Kidney (tissue), 13 donors: ENCODE measurements at regions not wholly inside any gene's neighbourhood (a gene's known extent, or its start where the extent isn't known, plus 50 kb on each side); places are given as distances from the start of the nearest gene placed in this dataset.

Experiments used
- DNase-seq, 5 donors: peaks; one replicate each; pipeline ENCODE4 v3.0.0-alpha.2; 2013 to 2020
- FAIRE-seq: peaks from 2 replicates; lab custom pipeline; 2012; peaks lifted over from hg19 to GRCh38; lab: Jason Lieb, UNC
- H3K27ac ChIP-seq, 2 donors: one replicate each; pipeline ENCODE4 v1.7.0; 2013; ENCODE audit warnings: low read depth in 2 of 2, low read length in 2 of 2, inconsistent platforms in 1 of 2
- H3K27me3 ChIP-seq: one replicate; pipeline ENCODE4 v1.7.1; 2013; ENCODE audit warnings: low read length, inconsistent platforms; ENCODE audit not compliant: control insufficient read depth, insufficient read depth
- H3K36me3 ChIP-seq, 3 donors: one replicate each; pipeline versions ENCODE4 v1.7.0 to v1.7.1; 2013; ENCODE audit warnings: low read length in 3 of 3, control low read depth in 1 of 3, inconsistent platforms in 1 of 3; ENCODE audit not compliant: insufficient read depth in 3 of 3, control insufficient read depth in 2 of 3
- H3K4me1 ChIP-seq, 3 donors: one replicate each; pipeline versions ENCODE4 v1.7.0 to v1.7.1; 2013; ENCODE audit warnings: low read length in 3 of 3, inconsistent platforms in 1 of 3, low read depth in 1 of 3; ENCODE audit not compliant: control insufficient read depth in 2 of 3, insufficient read depth in 2 of 3
- H3K4me3 ChIP-seq, 3 donors: one replicate each; pipeline versions ENCODE4 v1.7.0 to v1.8.1; 2013; ENCODE audit warnings: low read length in 3 of 3, control low read depth in 1 of 3, inconsistent platforms in 1 of 3
- H3K9ac ChIP-seq, 3 donors: one replicate each; pipeline versions ENCODE4 v1.7.0 to v1.7.1; 2013; ENCODE audit warnings: low read length in 3 of 3, control low read depth in 1 of 3, inconsistent platforms in 1 of 3
- H3K9me3 ChIP-seq, 3 donors: one replicate each; pipeline versions ENCODE4 v1.7.0 to v1.7.1; 2013; ENCODE audit warnings: low read length in 3 of 3, control low read depth in 1 of 3, inconsistent platforms in 1 of 3; ENCODE audit not compliant: control insufficient read depth in 2 of 3, insufficient read depth in 1 of 3
- intact Hi-C: fragments of 100-400 bp; cut with DNase I; formaldehyde crosslinking; loops from one replicate; pipeline ENCODE4 v1.11.1; 2022
- TF ChIP-seq, protein P1 (sequence below): IDR thresholded peaks from 3 replicates; pipeline ENCODE4 v1.5.1; 2012; ENCODE audit warnings: mild to moderate bottlenecking, moderate library complexity, borderline replicate concordance; ENCODE audit not compliant: insufficient read depth; ENCODE audit errors: extremely low read depth
- donor health status: control.
- donor health status: control.
- donor health status: control.
- donor health status: control.
- donor health status: control.
- donor health status: DM: yes; HTN: yes; CAD: no.
- donor health status: Normal renal cell carcinoma (clear cell type).

DNA sequence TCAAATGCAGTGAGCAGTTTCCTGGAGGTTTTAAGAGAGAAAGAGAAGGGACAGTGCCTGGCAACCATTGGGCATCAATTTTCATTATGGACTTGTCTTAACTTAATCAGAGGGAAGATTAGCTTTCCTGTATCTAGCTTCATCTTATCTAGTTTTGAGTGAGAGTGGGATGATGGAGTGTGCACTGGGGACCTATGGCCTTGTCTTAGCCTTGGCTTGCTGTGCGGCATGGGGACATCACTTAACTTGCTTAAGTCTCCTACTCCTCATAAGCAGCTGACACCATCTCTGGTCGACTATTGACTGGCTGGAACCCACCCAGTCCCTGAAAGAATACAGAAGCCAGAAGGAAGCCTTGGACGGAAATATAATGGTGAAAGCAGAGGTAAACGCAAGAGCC, 344.0 kb downstream of the SOX11 start:
- Histone ChIP-seq H3K4me3 (no peak overlapping the region), H3K9ac (no peak overlapping the region), H3K9me3 (no peaks in the 10 kb centered on the region), H3K4me1 (no peaks in the 10 kb centered on the region), H3K27me3 (no peaks in the 10 kb centered on the region), H3K27ac (no peak overlapping the region), H3K36me3 (no peaks in the 10 kb centered on the region)
- TF ChIP-seq, protein P1, sequence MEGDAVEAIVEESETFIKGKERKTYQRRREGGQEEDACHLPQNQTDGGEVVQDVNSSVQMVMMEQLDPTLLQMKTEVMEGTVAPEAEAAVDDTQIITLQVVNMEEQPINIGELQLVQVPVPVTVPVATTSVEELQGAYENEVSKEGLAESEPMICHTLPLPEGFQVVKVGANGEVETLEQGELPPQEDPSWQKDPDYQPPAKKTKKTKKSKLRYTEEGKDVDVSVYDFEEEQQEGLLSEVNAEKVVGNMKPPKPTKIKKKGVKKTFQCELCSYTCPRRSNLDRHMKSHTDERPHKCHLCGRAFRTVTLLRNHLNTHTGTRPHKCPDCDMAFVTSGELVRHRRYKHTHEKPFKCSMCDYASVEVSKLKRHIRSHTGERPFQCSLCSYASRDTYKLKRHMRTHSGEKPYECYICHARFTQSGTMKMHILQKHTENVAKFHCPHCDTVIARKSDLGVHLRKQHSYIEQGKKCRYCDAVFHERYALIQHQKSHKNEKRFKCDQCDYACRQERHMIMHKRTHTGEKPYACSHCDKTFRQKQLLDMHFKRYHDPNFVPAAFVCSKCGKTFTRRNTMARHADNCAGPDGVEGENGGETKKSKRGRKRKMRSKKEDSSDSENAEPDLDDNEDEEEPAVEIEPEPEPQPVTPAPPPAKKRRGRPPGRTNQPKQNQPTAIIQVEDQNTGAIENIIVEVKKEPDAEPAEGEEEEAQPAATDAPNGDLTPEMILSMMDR, result no peak
- FAIRE-seq (no peak), DNase-seq (no peak)
- intact Hi-C loops, result no loop called here

GRCh38 chr2:6043238-6043637, 351.1 kb downstream of the SOX11 start:
- Histone ChIP-seq H3K4me1 (no peaks in the 10 kb centered on the region), H3K36me3 (no peaks in the 10 kb centered on the region), H3K9ac (no peak overlapping the region), H3K4me3 (no peak overlapping the region), H3K27ac (no peak overlapping the region), H3K27me3 (no peaks in the 10 kb centered on the region), H3K9me3 (no peaks in the 10 kb centered on the region)
- FAIRE-seq (no peak), DNase-seq (peak in 1 of 5 donors; percentile 41)
- intact Hi-C loops, result no loop called here
- TF ChIP-seq, protein P1, result no peak

GRCh38 chr2:6052649-6053048, 360.5 kb downstream of the SOX11 start:
- H3K9me3 ChIP-seq, result no peaks in the 10 kb centered on the region
- H3K27me3 ChIP-seq, result no peaks in the 10 kb centered on the region
- intact Hi-C loops, result no loop called here
- H3K36me3 ChIP-seq, result no peaks in the 10 kb centered on the region
- FAIRE-seq (no peak), DNase-seq (peak in 1 of 5 donors; percentile 53)
- no peak overlapping the region for H3K4me3 ChIP-seq
- no peaks in the 10 kb centered on the region for H3K4me1 ChIP-seq
- no peak overlapping the region for H3K9ac ChIP-seq
- TF ChIP-seq, protein P1, result no peak
- H3K27ac ChIP-seq, result no peak overlapping the region

- no peaks in the 10 kb centered on the region for H3K36me3 ChIP-seq
- H3K4me1 ChIP-seq, result no peaks in the 10 kb centered on the region
- TF ChIP-seq, protein P1, result no peak
- FAIRE-seq, result no peak
- H3K9me3 ChIP-seq, result no peaks in the 10 kb centered on the region
- H3K27me3 ChIP-seq, result no peaks in the 10 kb centered on the region
- no peak overlapping the region for H3K4me3 ChIP-seq
- no peak overlapping the region for H3K9ac ChIP-seq
- intact Hi-C loops, result no loop called here
- no peak overlapping the region for H3K27ac ChIP-seq
- no peak for DNase-seq
These were observed 361.6 kb downstream of the SOX11 start for GRCh38 chr2:6053743-6054142.
